Activated CD8-positive, alpha-beta memory T cell treated with anti-CD3 and anti-CD28 coated beads, Interleukin-2, amount 50 U/mL, for 24 hours (primary cell): ENCODE measurements at regions not wholly inside any gene's neighbourhood (a gene's known extent, or its start where the extent isn't known, plus 50 kb on each side); places are given as distances from the start of the nearest gene placed in this dataset.

ENCODE experiments used
- DNase-seq: peaks from one replicate; pipeline ENCODE4 v3.0.0-alpha.2; 2020; ENCODE audit errors: extremely low read depth

DNA sequence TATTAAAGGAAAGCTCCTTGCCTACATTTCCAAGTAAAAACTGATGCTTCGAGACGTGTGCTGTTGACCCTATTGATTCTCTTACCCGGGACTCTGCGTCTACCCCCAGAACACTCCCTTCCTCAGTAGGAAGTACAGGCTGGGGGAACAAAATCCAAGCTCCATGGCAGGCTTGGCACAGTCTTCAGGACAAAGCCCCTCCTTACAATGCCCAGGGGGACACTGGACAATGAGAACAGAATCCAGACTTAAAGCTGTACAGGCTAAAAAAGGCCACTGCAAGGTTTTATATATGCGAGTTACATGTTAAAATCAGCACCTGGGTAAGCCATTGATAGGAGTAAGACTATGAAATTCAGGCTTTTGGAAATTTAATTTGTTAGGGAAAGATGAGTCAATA is 250.6 kb upstream of the DAPK1 start:
- no peak for DNase-seq

DNA sequence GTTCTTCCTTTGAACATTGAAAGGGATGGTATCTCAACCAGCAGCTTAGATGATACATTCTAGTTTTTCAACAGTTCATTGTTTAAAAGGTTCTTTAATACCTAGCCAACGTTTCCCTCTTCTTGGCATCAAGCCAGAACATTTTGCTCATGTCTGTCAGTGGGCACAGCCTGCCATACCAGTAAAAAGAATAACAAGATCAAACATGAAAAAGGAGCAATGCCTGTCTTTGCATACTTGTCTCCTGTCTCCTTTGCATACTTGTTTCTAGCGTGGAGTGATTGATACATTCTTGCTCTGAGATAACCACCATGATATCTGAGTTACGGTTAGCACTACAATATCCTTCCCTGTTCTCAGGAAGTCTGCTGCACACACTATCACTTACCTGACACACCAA is 248.6 kb upstream of the DAPK1 start:
- DNase-seq = no peak

- DNase-seq = no peak
Observed at GRCh38 chr9:87250205-87250604, 247.5 kb upstream of the DAPK1 start.

DNA sequence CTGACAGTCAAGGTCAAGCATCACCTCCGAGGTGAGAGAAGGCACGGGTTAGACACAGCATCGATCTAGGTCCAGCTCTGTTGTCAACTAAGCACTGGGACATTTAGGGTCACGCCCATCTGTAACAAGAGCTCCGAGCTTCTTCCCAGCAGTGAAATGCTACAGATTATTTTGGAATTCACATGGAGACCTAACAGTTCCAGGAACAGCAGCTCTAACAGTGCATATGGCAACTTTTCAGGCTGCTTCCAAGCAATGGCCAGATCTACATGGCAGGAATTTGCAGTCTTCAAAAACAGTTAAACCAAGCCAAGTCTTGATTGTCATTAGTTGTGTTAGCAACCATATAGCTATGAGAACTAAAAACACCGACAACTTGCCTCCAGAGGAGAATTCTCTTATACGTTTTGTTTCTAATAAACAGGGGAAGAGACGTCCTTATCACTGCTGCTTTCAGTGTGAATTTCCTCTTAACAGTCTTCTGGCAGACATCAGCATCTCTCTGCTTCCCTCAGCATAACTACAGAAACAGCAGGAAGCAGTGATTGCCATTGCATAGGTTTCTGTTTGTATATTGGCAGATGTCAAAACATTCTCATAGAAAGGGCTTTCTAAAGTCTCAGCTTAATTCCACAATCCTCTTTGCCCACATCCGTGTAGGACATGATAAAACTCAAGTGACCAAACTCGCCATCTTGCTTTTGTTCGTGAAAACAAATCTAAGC is 242.1 kb upstream of the DAPK1 start:
- no peak for DNase-seq

DNA sequence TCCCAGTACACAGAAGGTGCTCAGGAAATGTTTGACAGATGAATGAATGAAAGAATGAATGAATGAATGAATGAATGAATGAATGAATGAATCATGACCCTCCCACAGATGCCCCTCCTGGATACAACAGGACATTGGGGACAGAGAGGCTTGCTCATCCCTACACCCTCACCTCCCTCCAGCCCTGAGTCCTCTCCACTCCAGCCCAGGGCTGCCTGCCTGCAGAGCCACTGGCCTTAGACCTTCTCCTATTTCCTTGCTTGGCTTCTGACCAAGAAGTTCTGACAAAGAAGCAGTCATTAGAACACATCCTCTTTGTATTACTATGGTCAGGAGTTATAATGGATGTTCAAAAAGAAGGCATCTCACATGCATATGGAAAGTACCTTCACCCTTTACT is 240.7 kb upstream of the DAPK1 start:
- no peak for DNase-seq

GRCh38 chr9:87259543-87260518 is 237.8 kb upstream of the DAPK1 start:
- no peak for DNase-seq

DNA sequence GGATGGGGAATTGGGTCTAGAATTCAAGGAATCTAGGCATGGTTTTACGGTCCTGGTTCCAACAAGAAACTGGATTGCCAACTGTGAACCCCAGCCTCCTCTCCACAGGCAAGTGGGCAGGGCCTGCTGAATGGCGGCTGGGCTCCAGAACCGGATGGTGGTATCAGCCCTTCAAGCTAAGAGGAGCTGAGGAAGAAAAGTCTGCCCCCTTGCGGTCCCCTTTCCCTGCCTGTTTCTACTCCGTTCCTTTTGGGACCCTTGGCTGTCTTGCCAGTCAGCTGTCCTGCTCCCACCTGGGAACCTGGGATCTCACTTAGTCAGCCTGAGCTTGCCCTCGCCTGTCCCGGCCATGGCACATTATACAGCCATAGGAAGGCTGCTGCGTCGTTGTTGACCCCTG is 234.4 kb upstream of the DAPK1 start:
- DNase-seq = no peak

GRCh38 chr9:87266697-87267096 is 231.0 kb upstream of the DAPK1 start:
- DNase-seq = no peak

GRCh38 chr9:87267251-87268070 is 230.2 kb upstream of the DAPK1 start:
- no peak for DNase-seq

DNA sequence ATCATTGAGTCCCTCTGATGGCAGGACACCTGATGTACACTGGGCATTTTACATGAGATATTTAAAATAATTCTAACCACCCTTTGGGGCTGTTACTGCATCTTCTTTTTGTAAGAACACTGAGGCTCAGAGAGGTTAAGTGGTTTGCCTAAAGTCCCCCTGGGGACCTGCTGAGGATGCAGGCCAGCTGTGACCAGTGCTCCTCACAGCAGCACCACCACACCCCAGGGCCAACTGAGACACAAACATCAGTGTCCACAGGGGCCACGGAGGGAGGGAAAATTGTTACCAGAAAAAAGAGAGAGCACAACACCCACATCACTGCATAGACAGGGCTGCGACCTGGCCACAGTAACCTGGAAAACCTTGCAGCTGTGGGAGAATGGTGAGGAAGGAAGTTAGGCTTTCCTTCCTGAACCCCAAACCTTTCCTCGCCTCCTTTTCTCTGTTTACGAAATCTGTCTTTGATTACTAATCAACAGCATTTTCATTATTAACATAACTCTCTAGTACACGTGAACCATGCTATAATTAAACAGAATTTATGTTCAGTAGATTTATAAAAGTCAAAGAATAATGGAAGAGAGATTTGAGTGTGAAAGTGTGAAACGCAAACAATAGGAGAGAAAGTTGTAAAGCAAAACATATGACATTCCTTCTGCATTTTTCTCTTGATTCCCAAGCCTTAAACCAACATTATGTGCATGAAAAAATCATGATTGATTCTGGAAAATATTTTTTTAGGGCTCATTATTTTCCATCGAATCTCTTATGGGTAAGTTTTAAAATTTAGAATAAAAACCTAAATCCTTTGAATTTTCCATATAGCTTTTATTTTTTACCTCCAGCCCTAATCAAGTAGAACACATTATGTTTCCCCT is 228.1 kb upstream of the DAPK1 start:
- no peak for DNase-seq

- DNase-seq = no peak
Observed at GRCh38 chr9:87270221-87270847, 227.3 kb upstream of the DAPK1 start.

DNA sequence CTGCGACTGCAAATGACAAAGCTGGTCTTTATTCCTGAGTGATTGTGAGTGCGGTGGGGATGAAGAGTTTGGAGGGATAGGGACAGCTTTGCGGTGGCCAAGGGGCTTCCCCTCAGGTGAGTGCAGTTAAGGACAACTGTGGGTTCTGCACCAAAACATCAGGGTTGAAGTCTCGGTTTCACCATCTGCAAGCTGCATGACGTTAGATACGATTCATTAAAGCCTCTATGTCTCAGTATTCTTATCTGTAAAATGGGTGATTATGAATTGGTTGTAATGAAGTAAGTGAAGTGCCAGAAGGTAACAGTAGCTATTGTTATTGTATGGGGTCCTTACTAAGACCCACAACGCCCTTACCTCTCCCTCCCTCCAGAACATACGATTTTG is 226.8 kb upstream of the DAPK1 start:
- no peak for DNase-seq

DNA sequence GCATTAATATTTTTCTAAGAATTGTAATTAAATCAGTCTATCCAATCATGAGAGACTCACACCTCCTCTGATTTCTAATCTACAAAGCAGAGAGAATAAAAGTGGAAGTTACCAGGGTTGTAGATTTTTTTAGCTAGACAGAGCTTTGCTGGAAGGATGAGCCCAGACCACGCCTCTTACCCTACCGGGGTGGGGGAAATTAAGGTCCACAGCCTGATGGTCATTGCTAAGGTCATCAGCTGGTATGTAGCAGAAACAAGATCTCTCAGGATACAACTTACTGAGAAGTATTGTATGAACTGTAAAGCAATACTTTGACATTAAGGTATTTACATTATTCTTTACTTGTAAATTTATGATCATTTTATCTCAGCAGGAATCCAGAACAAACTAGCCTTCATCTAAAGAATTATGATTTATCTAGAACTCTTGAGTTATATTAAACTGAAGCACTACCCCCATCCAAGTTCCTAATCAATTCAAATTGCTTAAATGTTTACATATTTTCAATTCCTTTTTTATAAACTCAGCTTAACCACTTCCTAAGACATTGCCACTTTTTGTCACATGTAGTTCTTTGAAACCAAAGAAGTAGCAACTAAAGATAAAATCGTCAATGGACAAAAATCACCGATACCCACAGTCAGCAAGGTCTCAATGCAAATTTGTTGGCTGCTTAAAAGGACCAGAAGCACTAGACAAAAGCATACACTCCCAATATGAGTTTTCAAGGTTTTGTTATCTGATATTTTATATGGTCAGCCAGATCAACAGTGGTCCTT is 225.8 kb upstream of the DAPK1 start:
- DNase-seq = no peak

DNA sequence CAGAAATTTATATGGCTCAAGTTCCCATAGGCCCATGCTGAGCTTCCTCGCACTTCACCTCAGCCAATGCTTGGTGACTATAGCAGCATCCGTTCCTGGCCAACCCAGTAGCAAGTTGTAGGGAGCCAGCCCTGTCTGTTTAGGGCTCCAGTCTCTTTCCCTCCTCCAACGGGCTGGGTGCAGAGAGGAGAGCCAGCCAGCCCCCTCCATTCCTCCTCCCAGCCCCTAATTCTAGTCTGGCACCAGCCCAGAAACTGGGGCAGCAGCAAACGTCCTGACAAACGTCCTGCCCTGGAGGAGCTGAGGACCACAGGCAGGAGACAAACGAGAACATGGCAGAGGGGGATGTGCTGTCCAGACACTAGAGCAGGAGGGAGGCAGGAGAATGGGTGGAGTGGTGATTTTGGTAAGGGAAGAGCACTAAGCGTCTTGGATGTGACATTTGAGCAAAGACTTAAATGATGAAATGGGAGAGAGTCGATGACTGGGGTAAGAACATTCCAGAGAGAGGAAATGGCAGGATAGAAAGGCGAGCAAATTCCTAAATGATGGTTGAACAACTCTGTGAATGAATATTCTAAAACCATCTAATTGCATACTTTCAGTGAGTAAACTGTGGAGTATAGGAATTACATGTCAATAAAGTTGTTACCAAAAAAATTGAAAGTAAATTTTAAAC is 222.5 kb upstream of the DAPK1 start:
- no peak for DNase-seq

DNA sequence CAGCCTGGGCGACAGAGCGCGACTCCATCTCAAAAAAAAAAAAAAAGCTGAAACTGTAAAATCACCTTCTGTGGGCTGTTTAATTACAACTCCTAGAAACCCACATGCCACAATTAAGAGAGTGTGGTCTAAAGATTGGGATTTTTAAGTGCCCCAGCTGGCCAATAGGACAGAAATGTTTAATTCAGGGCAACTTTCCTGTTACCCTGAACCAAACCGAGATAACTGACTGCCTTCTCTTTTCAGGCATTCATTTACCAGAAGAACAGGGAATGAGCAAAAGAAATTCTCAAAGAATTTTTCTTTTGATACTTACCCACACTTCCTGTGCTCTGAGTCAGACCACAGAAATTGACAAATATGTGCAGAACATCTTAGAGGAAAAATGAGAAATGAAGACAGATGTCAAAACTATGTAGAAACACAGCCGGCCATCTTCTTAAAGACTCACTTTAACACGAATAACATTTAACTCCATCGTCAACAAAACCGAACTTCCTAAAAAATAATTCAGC is 221.3 kb upstream of the DAPK1 start:
- DNase-seq = no peak

DNA sequence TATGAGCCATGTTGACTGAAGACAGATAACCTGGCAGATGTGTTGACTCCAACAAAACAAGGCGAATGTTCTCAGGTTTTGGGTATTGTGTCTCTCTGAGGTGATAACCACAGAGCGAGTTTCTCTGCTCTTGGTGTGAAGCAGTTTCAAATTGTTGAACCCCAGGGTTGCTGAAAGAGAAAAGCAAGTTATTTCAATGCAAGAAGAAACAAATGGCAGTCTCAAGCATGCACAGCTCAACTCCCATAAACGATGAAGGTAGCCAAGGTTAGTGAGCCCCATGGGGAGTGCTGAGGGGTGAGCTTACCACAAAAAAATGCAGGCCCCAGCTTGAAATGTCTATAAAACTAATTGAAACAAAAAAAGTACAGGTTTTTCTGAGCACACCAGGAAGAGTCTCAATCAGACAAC is 220.8 kb upstream of the DAPK1 start:
- no peak for DNase-seq

DNA sequence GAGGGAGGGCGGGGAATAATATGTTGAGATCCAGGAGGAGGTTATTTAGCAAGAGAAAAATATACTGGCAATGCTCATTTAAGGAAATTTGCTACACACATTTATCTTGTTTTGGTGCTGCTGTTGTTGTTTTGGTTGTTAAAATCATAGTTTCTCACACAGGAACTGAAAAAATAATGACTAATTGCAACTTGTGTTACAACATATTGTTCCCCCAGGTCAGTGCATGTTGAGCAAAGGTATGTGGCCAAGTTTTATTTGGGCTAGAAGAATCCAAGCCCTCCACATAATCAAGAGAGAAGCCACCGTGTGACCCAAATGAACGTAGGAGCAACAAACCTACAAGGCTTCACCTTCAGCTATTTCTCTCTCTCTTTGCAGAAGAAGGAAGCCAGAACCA is 220.3 kb upstream of the DAPK1 start:
- DNase-seq = no peak

- DNase-seq = no peak
Observed at GRCh38 chr9:87278971-87279733, 218.5 kb upstream of the DAPK1 start.
